Left colon (tissue), 2 donors: ENCODE measurements at regions not wholly inside any gene's neighbourhood (a gene's known extent, or its start where the extent isn't known, plus 50 kb on each side); places are given as distances from the start of the nearest gene placed in this dataset.

Experiments
- ATAC-seq: fragments of 200-7000 bp; cut with Tn5 transposase; one replicate; pipeline ENCODE4 v1.9.1; 2020; ENCODE audit warnings: mild to moderate bottlenecking, moderate library complexity
- DNase-seq, 2 donors: peaks; one replicate each; pipeline ENCODE4 v3.0.0-alpha.2; 2020
- intact Hi-C, 2 donors: fragments of 100-400 bp; cut with DNase I in 1 of 2; cut with micrococcal nuclease in 1 of 2; formaldehyde crosslinking; loops; one replicate each; pipeline versions ENCODE4 v1.11.2 to v1.14.0; 2022; cut with DNase I, micrococcal nuclease
- donor health status: DM: no; HTN: no; CAD: no.
- donor health status: DM: yes; HTN: yes; CAD: no.

DNA sequence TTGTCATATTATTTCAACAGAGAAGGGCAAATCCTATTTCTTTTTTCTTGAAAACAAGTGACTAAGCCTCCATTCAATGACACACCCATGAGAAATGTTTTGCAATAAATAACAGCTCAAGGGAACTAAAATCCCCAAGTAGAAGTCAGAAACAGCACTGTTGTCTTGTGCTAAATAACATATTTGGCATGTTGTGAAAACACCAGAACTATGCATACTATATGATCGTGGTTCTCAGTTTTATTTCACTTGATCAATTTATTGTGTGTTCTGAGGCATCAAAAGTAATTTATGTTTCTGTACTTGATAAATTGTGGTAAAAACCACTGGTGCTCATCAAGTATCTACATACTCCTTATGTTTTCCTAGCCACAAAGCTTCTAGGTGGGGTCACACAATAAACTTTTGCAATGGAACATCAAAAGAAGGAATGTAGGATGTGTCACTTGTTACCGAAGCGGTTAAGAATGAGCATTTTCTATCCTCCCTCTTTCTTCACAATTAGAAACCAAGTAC, 691.7 kb upstream of the CBLB start:
- intact Hi-C loops = no loop called here
- DNase-seq = no peak
- no peak for ATAC-seq

DNA sequence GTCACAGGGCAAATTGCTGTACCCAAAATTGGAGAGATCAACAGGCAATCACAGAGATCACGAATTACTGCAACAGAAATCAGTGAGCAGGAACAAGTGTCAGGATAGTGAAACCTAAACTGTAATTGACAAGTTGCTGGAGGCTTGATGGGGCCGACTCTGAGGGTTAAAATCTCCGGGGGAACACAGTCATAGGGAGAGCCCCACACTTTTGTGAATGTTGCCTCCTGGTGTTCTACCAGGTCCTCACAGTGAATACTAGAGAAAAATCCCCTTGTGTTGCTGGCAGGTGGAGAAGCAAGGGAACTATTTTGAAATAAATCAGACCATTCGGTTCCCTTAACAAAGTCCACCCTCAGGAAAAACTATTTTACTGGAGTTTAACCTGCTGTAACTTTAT, 697.5 kb upstream of the CBLB start:
- no peak for DNase-seq
- intact Hi-C loops = no loop called here
- no peak for ATAC-seq

DNA sequence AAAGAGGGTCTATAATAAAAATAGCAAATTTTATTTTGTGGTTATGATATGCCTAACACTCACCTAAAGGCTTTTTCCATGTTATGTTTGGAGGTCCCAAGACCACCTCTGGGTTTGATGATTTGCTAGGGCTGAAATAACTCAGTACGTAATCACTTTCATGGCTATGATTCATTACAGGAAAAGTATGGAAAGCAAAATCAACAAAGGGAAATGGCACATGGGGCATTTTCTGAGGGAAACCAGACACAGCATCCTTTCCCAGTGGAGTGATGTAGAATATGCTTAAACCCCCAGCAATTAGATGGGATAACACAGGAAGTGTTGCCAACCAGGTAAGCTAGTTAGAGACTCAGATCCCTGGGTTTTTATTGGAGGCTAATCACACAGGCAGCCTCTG, 701.6 kb upstream of the CBLB start:
- ATAC-seq (no peak), DNase-seq (no peak)
- intact Hi-C loops = no loop called here

DNA sequence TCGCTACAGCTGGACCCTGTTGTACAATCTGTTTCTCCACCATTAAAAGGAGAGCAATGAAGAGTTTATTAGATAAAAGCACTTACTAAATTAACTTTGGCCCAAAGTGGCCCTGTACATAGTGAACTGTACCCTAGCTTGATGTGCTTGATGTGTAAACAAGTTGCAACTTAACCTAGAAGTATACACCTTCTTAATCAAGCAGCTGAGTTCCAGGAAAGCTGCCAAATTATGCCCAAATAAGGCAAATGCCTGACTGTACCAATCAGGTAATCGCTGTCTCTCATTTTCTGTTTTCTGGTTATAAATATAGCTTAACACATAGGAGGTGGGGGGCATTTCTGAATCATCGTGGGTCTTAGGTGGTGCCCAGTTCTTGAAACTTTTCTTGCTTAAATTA, 704.8 kb upstream of the CBLB start:
- intact Hi-C loops = no loop called here
- ATAC-seq = no peak
- no peak for DNase-seq

DNA sequence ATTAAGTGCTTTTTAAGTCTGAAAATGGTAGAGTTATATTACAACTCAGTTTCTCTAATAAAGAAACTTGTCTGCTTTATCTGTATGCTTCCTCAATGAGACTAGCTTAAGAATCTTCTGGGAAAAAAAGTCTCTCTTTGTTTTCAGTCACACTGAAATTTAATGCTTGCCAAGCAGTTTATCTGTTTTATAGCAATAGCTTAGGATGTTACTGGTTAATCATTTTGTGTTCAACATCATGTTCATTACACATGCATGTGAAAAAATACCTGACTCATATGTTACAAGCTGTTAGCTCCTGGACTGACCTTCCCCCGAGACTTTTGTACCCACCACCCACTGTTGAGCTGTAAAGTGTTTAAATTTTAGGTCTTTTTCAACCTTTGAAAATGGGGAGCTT, 706.2 kb upstream of the CBLB start:
- intact Hi-C loops = no loop called here
- DNase-seq (no peak), ATAC-seq (no peak)

DNA sequence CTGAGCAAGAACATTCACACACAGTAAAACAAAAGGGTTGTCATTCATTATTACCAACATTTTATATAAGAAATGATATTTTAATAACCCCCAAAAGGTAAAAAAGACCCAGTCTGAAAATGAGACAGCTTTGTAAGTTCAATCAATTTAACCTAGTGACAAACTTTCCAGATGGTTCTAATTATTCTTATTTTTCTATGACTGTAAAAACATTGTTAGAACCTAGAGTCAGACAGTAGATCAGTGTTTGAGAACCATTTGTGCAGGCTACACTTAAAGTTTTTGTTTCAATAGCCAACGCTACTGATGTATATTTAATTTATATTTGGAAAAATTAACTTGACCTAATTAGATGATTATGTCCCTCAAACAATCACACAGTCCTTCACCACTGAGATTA, 708.4 kb upstream of the CBLB start:
- DNase-seq (no peak), ATAC-seq (no peak)
- intact Hi-C loops = no loop called here

DNA sequence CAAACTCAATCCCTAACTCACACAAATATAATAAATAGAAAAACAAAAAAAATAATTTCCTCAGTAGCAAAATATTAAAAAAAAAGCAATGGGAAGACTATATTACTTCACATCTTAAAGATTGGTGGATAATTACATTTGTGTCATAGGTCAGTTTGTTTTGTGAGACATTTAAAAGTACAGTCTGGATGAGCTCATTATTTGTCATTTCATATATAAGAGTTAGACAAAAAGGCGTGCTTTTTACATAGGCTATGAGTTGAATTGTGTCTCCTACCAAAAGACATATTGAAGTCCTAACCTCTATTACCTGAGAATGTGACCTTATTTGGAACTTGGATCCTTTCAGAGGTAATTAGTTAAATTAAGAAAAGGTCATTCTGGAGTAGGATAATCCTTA, 710.1 kb upstream of the CBLB start:
- intact Hi-C loops = no loop called here
- DNase-seq (no peak), ATAC-seq (no peak)

DNA sequence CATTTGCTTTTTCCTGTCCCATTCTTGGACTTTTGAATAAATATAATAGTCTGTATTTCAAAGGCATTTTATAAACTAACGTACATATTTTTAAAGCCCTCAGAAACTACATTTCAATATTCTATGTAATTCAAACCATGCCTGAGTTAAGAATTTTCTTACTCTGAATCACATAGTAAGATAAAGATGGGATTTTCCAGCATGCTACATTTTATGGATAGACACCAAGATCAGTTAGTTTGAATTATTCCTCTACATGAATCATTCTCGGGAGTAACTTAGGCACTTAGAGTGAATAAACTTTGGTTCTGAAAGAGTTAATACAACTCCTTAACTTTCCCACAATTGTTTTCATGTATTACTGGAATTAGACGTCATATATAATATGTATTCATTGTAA, 713.3 kb upstream of the CBLB start:
- no peak for ATAC-seq
- DNase-seq = no peak
- intact Hi-C loops = loop anchor here in 1 of 2 donors (10.0 kb wide), 1 partner anchor 667 kb away; no protein-coding TSS in a partner anchor

DNA sequence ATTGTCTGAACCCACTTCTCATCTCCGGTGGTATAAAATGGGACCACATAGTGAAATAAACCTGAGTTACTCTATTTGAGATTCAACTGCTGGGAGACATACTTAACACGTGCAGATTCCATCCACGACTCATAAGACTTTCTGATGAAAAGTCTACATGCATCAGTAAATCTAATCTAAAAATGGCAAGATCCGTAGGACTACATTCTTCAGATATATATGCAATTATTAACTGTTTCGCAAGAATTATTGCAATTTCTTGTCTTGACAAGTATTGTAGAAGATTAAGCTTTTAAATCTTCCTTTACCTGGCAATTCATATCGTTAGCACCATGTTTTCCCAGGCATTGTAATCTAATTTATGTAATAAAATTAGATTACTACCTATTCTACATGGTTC, 718.7 kb upstream of the CBLB start:
- no peak for DNase-seq
- intact Hi-C loops = loop anchor here in 1 of 2 donors (10.0 kb wide), 1 partner anchor 673 kb away; no protein-coding TSS in a partner anchor
- no peak for ATAC-seq

DNA sequence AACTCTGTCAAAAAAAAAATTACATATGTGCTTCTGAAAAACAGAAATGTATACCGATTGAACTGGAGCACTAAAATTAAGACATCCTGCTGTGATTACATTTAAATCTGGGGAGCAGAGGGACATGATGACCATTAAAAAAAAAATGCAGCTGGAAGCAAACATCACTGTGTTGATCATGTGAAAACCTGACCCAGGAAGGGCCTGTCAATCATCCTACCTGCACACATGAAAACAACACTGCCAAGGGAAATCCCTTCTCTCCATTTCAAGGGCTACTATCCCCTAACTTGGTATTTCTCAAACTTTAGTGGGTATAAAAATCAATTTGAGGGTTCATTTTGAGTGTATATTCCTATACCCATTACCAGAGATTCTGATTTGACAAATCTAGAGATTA, 719.9 kb upstream of the CBLB start:
- ATAC-seq (no peak), DNase-seq (no peak)
- intact Hi-C loops = loop anchor here in 1 of 2 donors (10.0 kb wide), 1 partner anchor 674 kb away; no protein-coding TSS in a partner anchor

DNA sequence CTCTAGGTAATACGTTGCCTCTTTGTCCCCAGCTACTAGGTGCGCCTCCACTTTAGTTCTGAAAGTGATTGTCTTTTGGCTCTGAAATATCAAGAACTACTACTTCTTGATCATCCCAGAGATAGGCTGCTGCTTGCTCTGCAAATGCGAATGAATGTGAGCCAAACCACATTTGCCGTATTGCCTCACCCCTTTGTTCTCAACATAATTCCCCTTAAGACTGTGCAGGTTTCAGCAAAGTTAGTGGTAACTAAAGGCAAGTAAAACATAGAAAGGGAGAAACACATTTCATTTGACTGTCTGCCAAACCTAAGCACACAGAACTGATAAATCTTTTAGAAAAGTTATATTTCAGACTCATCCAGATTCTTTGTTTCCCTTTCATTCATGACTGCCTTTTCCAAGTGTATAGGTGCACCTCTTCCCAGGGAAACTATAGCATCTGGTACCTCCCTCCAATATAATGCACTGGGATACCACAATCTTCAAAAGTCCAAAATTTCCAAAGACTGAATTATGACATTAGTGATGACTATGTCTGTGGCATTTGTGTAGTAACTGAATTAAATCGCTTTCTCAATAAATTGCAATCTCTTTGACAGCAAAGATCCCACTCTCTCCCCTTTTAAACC, 720.6 kb upstream of the CBLB start:
- no peak for ATAC-seq
- no peak for DNase-seq
- intact Hi-C loops = loop anchor here in 1 of 2 donors (10.0 kb wide), 1 partner anchor 675 kb away; no protein-coding TSS in a partner anchor

DNA sequence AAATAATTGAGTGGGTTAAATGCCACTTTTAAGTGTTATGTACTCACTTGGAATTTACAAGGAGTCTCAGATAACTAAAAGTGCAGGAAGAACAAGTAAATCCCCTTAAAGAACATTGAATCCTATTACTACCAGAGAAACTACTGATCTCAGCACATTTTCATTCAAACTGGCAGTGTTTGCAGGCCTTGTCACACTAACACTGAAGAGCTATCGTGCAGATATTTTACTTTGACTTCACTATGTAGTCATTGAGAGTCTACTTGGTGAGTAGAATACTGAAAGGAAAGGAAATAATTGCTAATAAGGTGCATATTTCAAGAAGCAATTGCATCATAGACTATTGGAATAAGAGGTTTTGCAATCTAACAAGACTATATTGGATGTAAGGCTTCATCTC, 721.4 kb upstream of the CBLB start:
- ATAC-seq (no peak), DNase-seq (no peak)
- intact Hi-C loops = no loop called here

DNA sequence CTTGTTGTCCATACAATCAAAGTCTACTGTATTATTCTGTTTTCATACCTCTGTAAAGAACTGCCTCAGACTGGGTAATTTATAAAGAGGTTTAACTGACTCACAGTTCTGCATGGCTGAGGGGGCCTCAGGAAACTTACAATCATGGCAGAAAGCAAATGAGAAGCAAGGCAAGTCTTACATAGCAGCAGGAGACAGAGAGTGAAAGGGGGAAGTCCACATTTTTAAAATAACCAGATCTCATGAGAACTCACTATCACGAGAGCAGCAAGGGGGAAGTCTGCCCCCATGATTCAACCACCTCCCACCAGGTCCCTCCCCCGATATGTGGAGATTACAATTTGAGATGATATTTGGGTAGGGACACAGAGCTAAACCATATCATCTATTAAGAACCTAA, 724.6 kb upstream of the CBLB start:
- intact Hi-C loops = no loop called here
- ATAC-seq (no peak), DNase-seq (no peak)

DNA sequence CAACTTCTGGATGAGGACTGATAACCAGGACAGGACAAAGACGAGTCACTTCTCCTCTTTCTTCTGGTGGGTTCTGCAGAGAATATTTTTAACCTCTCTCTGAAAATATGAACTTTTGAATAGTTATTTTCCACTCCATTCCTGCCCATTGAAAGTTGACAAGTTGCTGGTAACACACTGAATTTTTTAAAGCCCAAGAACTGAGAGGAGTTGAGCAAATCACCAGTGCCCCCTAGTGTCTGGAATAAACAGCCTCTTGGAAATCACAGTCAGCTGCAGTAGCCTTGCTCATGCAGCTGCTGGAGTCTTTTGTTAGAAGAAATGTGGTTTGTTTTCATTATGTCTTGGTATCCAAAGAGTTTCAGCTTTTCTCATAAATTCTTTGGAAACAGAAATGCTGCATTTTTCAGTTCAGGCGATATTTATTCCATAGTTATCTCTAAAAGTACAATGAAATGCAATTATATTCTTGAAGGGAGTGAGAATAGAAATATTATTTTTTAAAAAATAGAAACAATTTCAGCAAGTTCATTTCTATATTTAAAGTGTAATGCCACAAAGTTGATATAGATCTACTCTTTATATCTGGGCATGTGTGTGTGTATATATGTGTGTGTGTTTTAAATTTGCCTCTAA, 741.0 kb upstream of the CBLB start:
- DNase-seq (peak; percentile 27 to 32), ATAC-seq (peak; percentile 71)
- intact Hi-C loops = loop anchor here in 1 of 2 donors (10.0 kb wide), 1 partner anchor 925 kb away; no protein-coding TSS in a partner anchor

DNA sequence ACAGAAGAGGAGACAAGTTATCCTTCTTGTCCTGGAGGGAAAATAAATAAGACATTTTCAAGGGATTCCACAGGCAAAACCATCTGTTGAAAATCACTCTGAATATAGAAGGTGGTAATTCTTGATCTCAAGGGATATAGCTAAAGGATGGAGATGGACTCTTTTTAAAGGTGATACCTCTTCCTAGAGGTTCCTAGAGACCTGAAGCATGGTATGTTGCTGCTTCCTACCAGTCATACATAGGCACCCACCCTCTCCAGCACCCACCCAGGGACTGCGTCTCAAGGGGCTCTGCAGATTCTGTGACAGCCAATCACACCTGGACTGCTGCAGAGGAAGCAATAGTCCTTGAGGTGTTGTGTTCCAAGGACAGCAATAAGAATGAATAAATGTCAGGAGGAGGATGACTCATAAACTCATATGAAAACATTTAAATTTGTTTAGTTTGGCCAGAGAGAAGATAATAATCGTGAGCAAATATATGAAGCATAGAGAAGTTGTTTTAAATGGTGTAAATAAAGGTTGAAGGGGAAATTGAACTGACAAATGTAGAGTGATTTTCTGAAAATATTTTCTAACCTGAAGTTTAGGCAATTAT, 741.6 kb upstream of the CBLB start:
- DNase-seq = no peak
- intact Hi-C loops = no loop called here
- ATAC-seq = peak; percentile 44

DNA sequence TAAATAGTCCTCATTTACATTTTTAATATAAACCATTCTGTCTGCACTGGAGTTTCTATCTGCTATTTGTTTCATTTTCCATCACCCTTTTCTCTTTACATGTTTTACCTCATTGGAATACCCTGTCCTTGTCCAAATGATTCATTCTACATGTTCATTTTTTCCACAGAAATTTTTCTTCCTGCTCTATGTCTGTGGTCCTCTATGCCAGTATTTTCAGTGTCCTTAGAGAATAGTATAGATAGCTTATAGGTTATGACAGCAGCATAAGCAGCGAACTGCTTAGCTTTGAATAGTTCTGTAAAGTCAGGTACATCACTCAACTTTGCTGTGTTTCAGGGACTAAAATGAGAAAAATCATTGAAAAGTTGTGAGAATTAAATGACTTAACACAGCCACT, 742.3 kb upstream of the CBLB start:
- ATAC-seq = no peak
- no peak for DNase-seq
- intact Hi-C loops = no loop called here

DNA sequence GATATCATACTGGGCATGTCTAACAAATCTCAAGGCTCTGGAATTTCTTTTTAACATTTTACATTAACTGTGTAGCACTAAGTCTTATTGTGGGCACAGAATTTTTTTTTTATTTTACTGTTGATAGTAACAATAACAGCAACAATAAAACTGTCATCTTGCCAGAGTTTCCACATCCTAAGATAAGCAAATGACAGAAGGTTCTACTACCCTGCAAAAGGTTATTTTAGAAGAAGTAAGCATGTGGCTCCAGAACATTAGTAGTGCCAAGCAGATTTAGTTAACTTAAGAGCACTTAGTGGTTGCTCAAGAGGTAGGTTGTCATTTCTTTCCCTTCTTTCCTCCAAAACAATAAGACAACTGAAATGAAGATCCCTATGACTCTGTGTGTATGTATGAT, 743.0 kb upstream of the CBLB start:
- intact Hi-C loops = no loop called here
- DNase-seq (no peak), ATAC-seq (no peak)

DNA sequence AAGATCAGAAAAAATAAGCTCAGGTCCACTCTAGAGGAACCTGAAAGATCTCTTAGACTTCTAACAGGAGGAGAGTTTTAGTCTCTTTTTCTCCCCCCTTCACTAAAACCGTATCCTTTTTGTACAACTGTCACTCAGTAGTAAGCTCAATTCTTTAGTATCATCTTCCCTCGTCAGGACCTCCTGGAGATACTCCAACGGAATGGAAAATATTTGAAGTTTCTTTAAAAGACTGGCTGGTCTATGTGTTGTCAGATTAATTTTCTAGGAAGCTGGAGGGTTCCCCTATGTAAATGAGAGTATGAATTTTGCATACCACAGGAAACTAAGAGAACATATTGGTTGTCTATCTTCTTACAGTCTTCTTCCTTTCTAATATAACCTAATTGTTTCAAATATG, 747.7 kb upstream of the CBLB start:
- intact Hi-C loops = no loop called here
- ATAC-seq = no peak
- no peak for DNase-seq

DNA sequence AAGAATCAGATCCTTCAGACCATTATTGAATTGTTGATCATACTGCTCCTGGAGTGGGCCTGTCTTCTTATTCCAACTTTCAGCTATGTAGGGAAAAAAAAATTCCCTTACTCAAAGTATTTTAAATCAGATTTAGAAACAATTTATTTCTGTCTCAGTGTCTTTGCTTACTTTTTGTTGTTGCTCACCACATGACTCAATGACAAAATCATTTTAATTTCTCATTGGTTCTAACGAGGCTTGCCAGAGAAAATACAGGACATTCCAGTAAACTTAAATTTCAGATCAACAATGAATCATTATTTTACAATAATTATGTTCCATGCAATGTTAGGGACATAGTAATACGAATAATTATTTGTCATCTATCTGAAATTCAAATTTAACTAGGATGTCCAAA, 748.5 kb upstream of the CBLB start:
- ATAC-seq = no peak
- intact Hi-C loops = no loop called here
- DNase-seq = no peak

DNA sequence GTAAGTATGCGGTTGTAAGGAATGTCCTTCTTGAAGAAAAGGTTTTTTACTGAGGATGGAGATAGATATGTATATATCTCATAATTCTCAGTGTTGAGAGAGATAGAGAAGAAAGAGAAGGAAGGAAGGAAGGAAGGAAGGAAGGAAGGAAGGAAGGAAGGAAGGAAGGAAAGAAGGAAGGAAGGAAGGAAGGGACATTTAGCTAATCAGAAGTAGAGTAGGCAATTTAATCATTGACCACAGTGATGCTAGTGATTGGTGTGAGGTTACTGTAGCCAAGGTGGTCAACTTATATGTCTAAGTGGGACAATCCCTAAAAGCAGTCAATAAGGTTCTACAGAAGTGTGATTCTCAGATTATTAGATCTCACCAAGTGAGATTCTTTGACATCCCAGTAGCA, 751.8 kb upstream of the CBLB start:
- ATAC-seq (no peak), DNase-seq (no peak)
- intact Hi-C loops = no loop called here
